Left hindlimb (tissue), 1 donor: ENCODE measurements at regions not wholly inside any gene's neighbourhood (a gene's known extent, or its start where the extent isn't known, plus 50 kb on each side); places are given as distances from the start of the nearest gene placed in this dataset.

Source experiments
- DNase-seq: peaks from one replicate; pipeline ENCODE4 v3.0.0-alpha.2; 2018

GRCh38 chr17:6941989-6942388 is 53.9 kb upstream of the ALOX12 start:
- no peak for DNase-seq

- no peak for DNase-seq
Observed at GRCh38 chr17:6943406-6943805, 52.4 kb upstream of the ALOX12 start.
